SK-N-SH (cell line): ENCODE measurements at regions not wholly inside any gene's neighbourhood (a gene's known extent, or its start where the extent isn't known, plus 50 kb on each side); places are given as distances from the start of the nearest gene placed in this dataset.

Experiments used
- CHD2 ChIP-seq: fragments of 150-350 bp; IDR thresholded peaks from 2 replicates; pipeline ENCODE4 v1.6.1; 2018; ENCODE audit warnings: low read length; ENCODE audit not compliant: partially characterized antibody
- CTCF ChIP-seq: fragments of 200-600 bp; sonication (generic); IDR thresholded peaks from 2 replicates; pipeline ENCODE4 v1.6.1; 2017; ENCODE audit warnings: antibody characterized with exemption, mild to moderate bottlenecking, moderate library complexity
- EZH2phosphoT487 ChIP-seq: fragments of 200-600 bp; sonication (generic); IDR thresholded peaks from 2 replicates; pipeline ENCODE4 v1.6.1; 2017; ENCODE audit warnings: low read depth, mixed run types, mild to moderate bottlenecking, antibody characterized with exemption, moderate library complexity, borderline replicate concordance
- MAX ChIP-seq: IDR thresholded peaks from 2 replicates; pipeline ENCODE4 v1.4.0; 2012; ENCODE audit warnings: low read depth
- SMC3 ChIP-seq: IDR thresholded peaks from 2 replicates; pipeline ENCODE4 v1.6.1; 2012; ENCODE audit warnings: low read depth, low read length, improper control_type of control experiment

- TF ChIP-seq CHD2 (no peak), CTCF (no peak), EZH2phosphoT487 (no peak), MAX (no peak), SMC3 (no peak)
These were observed 136.5 kb upstream of the VRK1 start for GRCh38 chr14:96660667-96661066.
